HG03378 (cell line): ENCODE measurements at regions not wholly inside any gene's neighbourhood (a gene's known extent, or its start where the extent isn't known, plus 50 kb on each side); places are given as distances from the start of the nearest gene placed in this dataset.
"Not testable (repeated sequence)": the region's sequence is repeated elsewhere in the genome, so short reads cannot be mapped to it uniquely, and the experiment has no call there.

Experiments used
- ATAC-seq: cut with Tn5 transposase; IDR thresholded peaks from one replicate; pipeline ENCODE4 v1.9.1; 2021; ENCODE audit warnings: mild to moderate bottlenecking, moderate library complexity; ENCODE audit not compliant: unreplicated experiment

DNA sequence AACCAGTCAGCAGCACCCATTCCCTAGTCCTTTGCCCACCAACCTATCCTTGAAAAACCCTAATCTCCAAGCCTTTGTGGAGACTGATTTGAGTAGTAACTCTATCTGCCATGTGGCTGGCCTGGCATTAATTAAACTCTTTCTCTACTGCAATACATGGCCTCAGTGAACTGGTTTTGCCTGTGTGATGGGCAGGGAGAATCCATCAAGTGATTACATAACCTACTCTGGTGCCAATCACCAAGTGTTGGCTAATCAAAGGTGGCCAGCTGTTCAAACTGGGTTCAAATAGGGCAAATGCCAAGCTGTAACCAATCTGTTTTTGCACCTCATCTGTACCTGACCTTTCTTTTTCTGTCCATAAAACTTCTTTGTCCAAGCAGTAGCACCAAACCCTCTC is 139.8 kb upstream of the XPO1 start:
- ATAC-seq, result no peak

DNA sequence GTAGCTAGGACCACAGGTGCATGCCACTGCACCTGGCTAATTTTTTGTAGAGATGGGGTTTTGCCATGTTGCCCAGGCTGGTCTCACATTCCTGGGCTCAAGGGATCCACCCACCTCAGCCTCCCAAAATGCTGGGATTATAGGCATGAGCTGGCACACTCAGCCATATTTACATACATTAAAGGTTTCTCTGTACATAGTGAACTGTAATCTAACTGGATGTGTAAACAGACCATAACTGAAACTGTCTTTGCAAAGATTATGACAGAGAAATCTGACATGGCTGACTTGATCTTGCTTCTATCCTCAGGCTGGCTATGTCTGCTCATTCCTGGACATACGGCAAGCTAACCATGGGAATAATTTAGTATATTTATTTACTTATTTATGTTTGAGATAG is 139.2 kb upstream of the XPO1 start:
- ATAC-seq, result no peak

DNA sequence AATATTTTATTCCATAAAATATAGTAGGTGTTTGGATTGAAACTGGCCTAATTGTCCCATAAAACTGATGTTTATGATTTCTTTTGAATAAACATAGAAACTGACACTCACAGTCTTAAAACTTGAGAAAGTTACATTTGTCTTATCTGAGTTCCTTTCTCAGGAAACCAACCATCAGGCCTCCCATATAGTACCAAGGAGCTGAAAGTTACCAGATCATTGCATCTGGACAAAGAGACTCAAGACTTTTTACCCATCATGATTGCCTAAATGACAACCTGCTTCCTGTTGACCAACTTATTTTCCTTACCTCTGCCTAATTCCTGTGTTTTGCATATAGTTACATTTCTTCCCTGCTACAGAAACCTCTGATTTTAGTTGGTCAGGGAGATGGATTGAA is 137.0 kb upstream of the XPO1 start:
- no peak for ATAC-seq

DNA sequence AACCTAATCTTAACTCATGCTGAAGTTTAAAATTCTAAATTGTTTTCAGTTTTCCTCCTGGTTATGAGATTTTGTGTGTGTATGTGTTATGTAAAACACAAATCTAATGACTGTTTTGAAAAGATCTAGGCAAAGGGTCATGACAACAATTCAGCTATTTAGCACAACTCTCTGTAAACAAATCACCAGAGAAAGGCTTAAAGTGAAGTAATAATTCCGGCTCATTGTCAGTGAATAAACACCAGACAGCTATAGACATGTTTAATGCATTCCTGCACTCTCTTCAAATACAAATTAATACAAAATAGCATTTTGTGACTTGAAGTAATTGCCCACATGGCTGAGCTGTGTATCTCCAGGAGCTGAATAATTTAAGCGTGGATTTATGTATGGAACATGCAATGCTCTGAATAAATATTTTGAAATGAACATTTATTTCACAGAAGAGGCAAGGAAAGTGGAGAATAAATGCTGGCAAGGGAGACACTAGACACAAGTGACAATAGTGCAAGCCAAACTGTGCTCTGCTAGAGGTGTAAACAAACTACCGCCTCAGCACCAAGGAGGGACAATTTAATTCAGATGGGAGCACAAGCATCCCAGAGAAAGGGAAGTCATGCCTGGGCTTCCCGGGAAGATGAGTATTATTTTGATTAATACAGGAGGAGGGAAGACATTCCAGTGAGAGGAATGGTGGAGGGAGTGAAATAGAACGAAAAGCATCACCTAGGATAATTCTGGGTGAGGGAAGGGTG is 133.6 kb upstream of the XPO1 start:
- ATAC-seq, result no peak

DNA sequence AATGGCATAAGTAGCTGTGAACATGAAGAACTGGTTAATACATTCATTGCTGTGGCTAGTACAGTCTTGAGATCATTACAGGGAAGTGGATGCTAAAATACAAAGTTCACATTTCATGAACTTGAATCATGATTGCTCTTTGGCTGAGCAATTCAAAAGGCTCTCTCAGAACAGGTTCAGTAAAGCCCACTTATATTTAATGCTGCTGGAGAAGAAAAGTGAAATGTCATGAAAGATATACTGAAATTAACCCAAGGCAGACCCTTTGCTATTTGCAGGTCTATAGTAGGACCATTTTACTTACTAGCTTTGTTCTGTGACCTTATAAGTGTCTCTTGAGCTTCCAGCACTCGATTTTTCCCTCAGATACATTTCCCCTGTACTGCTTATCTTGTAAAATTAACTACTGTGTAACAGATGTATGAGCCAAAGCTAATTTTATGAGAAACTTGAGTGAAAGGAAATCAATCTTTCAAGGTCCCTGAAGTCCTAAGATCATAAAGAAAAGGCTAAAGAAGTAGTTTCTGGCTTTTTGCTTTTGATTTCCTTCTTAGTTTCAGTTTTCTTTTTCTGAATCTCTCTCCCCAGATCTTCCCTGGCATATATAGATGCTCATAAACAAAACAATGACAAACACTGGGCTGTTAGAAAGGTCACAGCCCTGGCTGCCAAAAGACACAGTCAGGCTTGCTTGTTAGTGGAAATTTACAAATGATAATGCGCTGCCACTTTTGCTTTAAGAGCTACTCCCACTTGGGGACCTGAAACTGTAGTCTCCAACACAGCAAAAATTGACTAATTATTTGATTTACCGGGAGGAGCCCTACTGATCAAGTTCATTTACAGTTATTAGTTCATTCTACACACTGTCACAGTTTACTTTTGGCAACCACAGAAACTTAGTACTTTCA is 132.7 kb upstream of the XPO1 start:
- peak; percentile 68 for ATAC-seq

DNA sequence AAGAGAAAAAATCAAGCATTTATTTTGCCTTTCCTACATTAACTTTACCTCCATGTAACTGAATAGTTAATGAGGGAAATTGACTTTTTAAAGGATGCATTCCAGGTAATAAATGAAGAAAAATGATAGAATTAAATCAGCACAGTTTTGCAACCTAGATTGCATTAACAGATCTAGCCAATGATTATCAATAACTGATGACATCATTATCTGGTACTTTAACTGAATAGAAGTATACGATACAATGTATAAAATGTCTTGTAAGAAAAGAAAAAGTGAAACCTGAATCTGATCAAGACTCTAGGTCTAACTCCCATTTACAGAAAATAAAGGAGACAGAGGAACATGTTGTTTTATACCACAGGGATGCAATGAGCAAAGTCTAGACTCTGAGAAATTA is 126.0 kb upstream of the XPO1 start:
- no peak for ATAC-seq

DNA sequence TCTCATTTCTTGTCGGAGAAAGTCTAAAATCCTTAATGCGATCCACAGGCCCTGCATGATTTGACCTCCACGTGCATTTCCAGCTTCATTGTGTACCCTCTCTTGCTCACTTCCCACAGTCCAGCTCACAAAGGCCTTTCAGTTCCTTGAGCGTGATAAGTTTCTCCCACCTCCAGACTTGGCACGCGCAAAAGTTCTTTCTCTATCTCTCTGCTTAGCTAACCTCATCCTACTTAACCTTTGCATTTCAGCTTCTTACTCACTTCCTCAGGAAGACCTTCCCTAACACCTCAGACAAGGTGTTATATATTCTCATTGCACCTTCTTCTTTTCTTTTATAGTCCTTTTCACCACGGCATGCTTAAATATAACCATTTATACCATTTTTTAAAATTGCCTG is 124.8 kb upstream of the XPO1 start:
- ATAC-seq, result no peak

DNA sequence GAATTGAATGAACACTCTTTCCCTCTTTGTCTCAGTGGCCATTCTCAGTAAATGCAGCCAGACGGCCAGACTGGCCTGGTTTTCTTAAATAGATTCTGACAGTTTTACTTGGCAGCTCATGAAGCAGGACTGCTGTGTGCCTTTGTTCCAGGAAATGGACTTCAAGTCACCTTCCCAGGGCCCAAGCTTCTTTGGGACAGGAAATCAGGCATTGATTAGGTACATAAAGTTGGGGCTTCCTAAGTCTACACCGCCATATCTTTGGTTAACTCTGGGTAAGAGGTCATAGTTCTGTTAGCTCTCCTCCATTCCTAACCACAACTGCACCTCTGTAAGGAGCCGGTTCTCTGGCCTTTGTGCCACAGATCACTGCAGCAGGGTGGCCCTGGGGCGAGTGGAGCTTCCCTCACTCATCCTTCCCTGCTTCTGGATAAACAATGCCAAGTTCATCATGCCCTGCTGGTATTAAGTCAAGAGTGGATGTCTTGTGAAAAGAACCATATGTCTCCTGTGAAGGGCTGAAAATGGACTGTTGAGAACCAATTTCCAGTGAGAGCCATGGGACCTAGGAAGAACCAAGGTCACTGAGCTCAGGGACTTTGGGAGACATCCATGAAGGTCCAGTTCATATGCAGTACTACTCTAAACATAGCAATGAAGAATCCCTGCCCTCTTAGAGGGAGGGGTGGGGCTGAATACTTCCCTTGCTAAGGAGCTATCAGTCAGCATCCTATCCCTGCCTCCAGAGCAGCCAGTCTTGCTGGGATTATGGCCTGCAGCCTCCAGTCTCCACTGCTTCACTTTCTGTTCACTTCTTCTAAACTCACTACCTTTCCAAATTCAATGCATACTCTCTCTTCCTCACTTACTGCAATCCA is 122.6 kb upstream of the XPO1 start:
- no peak for ATAC-seq

DNA sequence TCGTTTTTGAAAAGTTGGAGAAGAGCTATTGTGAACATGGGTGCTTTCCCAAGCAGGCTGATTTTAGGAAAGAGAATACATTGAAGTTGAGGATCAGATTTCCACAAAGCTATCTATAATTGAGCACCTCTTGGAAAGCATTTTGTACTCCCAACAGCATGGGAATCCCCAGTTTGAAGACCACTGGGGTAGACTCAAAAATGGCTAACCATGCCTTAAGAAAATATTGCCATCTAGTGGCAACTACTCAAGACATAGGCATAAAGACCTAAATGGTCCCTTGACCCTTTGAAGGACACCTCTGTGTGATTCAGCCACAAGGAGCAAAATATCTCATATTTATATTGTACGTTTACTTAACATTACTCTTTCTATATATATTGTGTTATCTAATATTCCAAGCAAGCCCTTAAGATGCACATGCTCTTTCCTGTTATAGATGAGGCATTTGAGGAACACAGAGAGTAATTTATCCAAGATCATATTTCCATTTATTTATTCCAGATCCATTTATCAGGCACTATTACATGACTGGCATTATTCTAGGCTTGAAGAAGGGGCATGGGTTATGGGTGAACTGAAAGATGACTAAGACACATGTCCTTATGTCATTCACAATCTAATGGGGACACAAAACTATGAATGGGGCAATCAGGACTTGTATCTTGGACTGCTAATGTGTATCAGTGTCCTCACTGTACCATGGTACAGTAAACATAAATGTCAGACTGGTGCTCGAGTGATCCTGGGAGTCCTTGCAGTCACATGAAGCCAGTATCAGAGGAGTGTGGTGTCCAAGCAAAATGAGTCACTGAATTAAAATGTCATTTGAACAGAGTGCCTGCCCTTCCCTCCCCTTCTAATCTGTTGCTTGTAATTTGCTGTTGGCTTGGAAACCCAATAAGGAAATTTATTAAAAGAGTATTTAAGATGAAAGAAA is 121.0 kb upstream of the XPO1 start:
- no peak for ATAC-seq

DNA sequence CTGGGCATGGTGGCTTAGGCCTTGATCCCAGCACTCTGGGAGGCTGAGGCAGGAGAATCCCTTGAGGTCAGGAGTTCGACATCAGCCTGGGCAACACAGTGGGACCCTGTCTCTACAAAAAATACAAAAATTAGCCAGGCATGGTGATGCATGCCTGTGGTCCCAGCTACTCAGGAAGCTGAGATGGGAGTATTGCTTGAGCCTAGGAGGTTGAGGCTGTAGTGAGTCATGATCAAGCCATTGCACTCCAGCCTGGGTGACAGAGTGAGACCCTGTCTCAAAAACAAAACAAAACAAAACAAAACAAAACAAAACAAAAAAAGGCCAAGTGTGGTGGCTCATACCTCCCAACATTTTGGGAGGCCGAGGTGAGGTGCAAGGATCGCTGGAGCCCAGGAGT is 111.8 kb upstream of the XPO1 start:
- not testable (repeated sequence) for ATAC-seq

DNA sequence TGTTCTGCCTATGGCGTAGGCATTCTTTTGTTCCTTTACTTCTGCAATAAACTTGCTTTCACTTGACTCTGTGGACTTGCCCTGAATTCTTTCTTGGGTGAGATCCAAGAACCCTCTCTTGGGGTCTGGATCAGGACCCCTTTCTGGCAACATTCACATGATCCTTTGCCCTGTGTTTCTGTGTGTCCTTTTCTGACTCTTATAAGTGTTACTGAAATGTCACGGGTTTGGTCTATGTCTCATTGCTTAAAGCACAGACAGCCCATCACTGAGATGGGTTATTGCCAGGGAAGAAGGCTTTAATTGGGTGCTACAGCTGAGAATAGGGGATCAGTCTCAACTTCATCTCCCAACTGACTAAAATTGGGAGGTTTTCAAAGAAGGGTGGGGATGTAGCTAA is 110.9 kb upstream of the XPO1 start:
- ATAC-seq, result no peak

DNA sequence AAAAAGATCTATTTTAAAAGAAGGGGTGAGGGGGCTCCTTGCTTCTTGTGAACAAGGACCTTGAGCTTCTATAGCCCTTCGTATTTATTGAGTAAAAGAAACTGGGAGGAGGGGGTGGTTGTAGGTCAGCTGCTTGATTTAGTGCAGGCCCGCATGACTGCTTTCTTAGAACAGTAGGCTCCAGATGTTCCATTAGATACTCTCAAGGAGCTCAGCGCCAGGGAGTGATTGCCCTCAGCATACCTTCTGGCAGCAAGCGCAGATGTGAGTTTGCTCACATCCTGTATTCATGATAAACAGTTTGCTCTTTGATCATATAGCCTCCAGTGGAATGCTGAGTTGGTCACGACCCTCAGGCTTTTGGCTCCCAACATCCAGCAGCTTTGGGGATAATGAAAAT is 108.9 kb upstream of the XPO1 start:
- no peak for ATAC-seq

DNA sequence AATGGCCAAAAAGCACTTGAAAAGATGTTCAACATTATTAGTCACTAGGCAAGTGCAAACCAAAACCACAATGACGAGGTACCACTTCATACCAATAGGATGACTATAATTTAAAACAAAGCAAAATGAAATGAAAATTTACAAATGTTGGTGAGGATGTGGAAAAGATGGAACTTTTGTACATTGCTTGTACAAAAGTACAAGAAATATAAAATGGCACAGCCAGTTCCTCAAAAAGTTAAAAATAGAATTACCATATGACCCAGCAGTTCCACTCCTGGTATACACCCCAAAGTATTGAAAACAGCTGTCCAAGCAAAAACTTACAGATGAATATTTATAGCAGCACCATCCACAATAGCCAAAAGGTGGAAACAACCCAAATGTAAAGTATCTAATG is 107.8 kb upstream of the XPO1 start:
- no peak for ATAC-seq

DNA sequence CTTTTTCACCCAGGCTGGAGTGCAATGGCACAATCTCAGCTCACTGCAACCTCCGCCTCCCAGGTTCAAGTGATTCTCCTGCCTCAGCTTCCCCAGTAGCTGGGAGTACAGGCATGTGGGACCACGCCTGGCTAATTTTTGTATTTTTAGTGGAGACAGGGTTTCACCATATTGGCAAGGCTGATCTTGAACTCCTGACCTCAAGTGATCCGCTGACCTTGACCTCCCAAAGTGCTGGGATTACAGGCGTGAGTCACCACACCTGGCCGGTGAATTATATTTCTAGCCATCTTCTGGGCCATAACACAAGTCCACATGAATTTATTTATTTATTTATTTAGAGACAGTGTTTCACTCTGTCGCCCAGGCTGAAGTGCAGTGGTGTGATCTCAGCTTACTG is 105.0 kb upstream of the XPO1 start:
- not testable (repeated sequence) for ATAC-seq

DNA sequence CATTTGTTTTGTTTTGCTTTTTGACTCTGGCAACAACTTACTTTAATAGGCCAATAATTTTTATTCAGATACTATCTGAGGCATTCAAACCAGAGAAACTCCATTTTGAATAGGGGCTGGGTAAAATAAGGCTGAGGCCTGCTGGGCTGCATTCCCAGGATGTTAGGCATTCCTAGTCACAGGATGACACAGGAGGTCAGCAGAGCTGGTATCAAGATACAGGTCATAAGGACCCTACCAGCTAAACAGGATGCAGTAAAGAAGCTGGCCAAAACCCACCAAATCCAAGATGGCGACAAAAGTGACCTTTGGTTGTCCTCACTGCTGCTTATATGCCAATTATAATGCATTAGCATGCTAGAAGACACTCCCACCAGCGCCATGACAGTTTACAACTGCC is 102.2 kb upstream of the XPO1 start:
- no peak for ATAC-seq

DNA sequence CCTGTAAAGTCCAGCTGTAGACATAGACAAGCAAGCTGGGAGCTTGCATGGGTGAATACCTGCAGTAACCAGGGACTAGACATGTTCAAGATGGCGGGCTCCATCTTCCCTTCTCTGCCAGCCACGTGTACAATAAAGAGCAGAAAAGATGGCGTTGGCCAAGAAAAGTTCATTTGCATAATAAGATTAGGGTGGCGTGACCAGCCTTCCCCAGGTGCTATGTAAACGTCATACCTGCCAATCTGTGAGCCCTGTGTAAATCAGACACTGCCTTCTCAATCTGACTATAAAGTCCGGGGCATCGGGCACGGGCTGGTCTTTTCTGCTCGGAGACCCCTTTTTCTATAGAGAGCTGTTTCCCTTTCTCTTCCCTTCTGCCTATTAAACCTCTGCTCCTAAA is 101.6 kb upstream of the XPO1 start:
- no peak for ATAC-seq

DNA sequence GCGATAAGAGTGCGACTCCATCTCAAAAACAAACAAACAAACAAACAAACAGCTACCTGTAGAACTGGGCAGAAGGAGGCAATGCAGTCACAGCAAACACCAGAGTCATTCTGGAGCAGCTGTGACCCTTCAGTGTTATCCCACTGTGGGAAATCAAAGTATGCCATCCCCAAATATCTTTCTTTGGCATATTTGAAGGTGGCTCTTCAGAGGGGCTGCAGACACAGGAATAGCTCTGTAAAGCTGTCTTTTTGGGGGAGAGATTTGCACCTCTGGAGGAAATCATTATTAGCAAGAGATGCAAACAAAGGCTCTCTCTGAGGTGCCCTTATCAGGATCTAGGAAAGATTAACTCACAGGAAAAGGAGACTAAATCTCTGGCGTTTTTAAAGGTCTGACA is 98.5 kb upstream of the XPO1 start:
- no peak for ATAC-seq

DNA sequence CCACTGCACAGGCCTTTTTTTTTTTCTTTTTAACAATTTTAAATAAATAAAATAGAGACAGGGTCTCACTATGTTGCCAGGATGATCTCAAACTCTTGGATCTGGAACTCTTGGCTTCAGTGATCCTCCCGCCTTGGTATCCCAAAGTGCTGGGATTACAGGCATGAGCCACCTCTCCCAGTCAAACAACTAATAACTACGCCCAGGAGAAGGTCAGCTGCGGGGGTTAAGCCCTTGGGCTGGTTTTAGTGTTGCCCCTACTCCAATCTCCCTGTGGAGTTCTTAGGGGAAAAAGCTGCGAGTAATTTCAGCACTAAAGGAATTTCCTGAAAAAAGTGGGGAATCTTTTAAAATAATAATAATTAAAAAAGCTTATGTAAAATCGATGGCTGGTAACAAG is 96.4 kb upstream of the XPO1 start:
- no peak for ATAC-seq

DNA sequence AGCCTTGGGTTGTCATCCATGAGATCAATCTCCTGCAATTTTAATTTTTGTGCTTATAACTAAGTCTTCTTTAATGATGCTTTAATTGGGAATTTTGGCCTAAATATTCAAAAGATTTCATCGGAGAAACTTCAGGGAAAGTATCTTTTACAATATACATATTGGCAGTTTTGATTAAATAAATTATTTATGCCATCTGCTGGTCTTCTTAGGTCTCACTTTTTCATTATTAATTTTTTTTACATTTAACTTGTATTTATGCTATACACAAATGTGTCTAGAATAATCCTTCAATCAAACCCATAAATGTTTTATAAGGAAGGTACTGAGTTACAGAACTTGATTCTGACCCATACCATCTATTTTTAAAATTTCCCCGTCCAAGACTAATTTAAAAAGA is 95.1 kb upstream of the XPO1 start:
- no peak for ATAC-seq
